Endothelial cell of umbilical vein (primary cell): ENCODE measurements at regions not wholly inside any gene's neighbourhood (a gene's known extent, or its start where the extent isn't known, plus 50 kb on each side); places are given as distances from the start of the nearest gene placed in this dataset.

Source experiments
- BruUV-seq: library from RNA; stranded (reverse); fragments of 400-500 nt; replicated peaks from 2 replicates; lab custom pipeline; 2021; lab: Mats Ljungman, UMichigan
- CTCF ChIA-PET: fragments of 300-600, 350-600 bp; sonication (Branson Sonifier 250); formaldehyde crosslinking; loops from one replicate; lab custom pipeline; 2021; ENCODE audit warnings: antibody characterized with exemption, inconsistent platforms; lab: Charles Lee
- POLR2A ChIA-PET: fragments of 300-600, 350-600 bp; sonication (Branson Sonifier 250); formaldehyde crosslinking; loops from one replicate; lab custom pipeline; 2021; ENCODE audit warnings: antibody characterized with exemption, inconsistent platforms; lab: Charles Lee
- DNase-seq: peaks from one replicate; pipeline ENCODE4 v3.0.0-alpha.2; 2011; ENCODE audit warnings: low read depth, low spot score
- FAIRE-seq: peaks from 2 replicates; lab custom pipeline; 2011; peaks lifted over from hg19 to GRCh38; lab: Jason Lieb, UNC
- H2AFZ ChIP-seq: 2 replicates; pipeline ENCODE4 v1.6.0; 2012; ENCODE audit warnings: low read depth, low read length, control low read depth, inconsistent platforms
- H3K27ac ChIP-seq: 2 replicates; pipeline ENCODE4 v1.5.1; 2011; ENCODE audit warnings: low read depth, mild to moderate bottlenecking, control low read depth, low read length, moderate library complexity; ENCODE audit not compliant: insufficient read depth
- H3K27me3 ChIP-seq, 2 experiments: 2 replicates each; pipeline versions ENCODE4 v1.6.0 to v1.6.1; 2011; ENCODE audit warnings: low read length in 2 of 2, mixed read lengths in 1 of 2; ENCODE audit not compliant: control insufficient read depth in 2 of 2, insufficient read depth in 2 of 2
- H3K36me3 ChIP-seq, 2 experiments: 2 replicates in 1 of 2; 3 replicates in 1 of 2; pipeline ENCODE4 v1.5.1; 2011; ENCODE audit warnings: low read length in 2 of 2, mild to moderate bottlenecking in 1 of 2, moderate library complexity in 1 of 2; ENCODE audit not compliant: control insufficient read depth in 2 of 2, insufficient read depth in 2 of 2; ENCODE audit errors: extremely low read depth in 1 of 2
- H3K4me1 ChIP-seq: 3 replicates; pipeline ENCODE4 v1.5.1; 2011; ENCODE audit warnings: mild to moderate bottlenecking, low read length; ENCODE audit not compliant: control insufficient read depth, insufficient read depth; ENCODE audit errors: extremely low read depth
- H3K4me2 ChIP-seq: 2 replicates; pipeline ENCODE4 v1.6.1; 2011; ENCODE audit warnings: low read length, control low read depth, mixed read lengths; ENCODE audit not compliant: insufficient read depth
- H3K4me3 ChIP-seq, 3 experiments: fragments of 200-600 bp in 1 of 3; sonication (generic), shearing (Covaris generic) in 1 of 3; replicated peaks in 1 of 3; 2 replicates each; pipeline ENCODE4 v1.5.1; 2011 to 2016; ENCODE audit warnings: control low read depth in 3 of 3, low read length in 3 of 3, mild to moderate bottlenecking in 2 of 3, inconsistent platforms in 1 of 3, low read depth in 1 of 3, moderate library complexity in 1 of 3; ENCODE audit not compliant: insufficient read depth in 1 of 3
- H3K79me2 ChIP-seq: 2 replicates; pipeline ENCODE4 v1.6.0; 2012; ENCODE audit warnings: low read length, inconsistent platforms; ENCODE audit not compliant: control insufficient read depth, insufficient read depth
- H3K9ac ChIP-seq: replicated peaks from 2 replicates; pipeline ENCODE3; 2011; ENCODE audit warnings: low read length, control low read depth; ENCODE audit not compliant: insufficient read depth; ENCODE audit errors: extremely low read depth
- H3K9me1 ChIP-seq: replicated peaks from 3 replicates; pipeline ENCODE4 v1.6.0; 2011; ENCODE audit warnings: mild to moderate bottlenecking, low read length; ENCODE audit not compliant: control insufficient read depth, insufficient read depth; ENCODE audit errors: extremely low read depth
- H3K9me3 ChIP-seq: replicated peaks from 2 replicates; pipeline ENCODE4 v1.5.1; 2012; ENCODE audit warnings: low read length, inconsistent platforms; ENCODE audit not compliant: control insufficient read depth, insufficient read depth
- H4K20me1 ChIP-seq: replicated peaks from 2 replicates; pipeline ENCODE3; 2011; ENCODE audit warnings: mild to moderate bottlenecking, low read length; ENCODE audit not compliant: control insufficient read depth, insufficient read depth; ENCODE audit errors: extremely low read depth
- EZH2 ChIP-seq: IDR thresholded peaks from 2 replicates; pipeline ENCODE4 v1.6.1; 2012; ENCODE audit warnings: borderline replicate concordance, low read depth, mild to moderate bottlenecking, moderate library complexity, low read length, inconsistent platforms; ENCODE audit not compliant: severe bottlenecking
- FOS ChIP-seq: IDR thresholded peaks from 2 replicates; pipeline ENCODE4 v1.6.1; 2011; ENCODE audit warnings: mild to moderate bottlenecking, low read length, moderate library complexity, borderline replicate concordance; ENCODE audit not compliant: insufficient read depth
- GATA2 ChIP-seq: IDR thresholded peaks from 2 replicates; pipeline ENCODE4 v1.7.0; 2011; ENCODE audit warnings: low read depth, mild to moderate bottlenecking, moderate library complexity, mixed read lengths, low read length; ENCODE audit not compliant: insufficient read length, insufficient read depth
- MAX ChIP-seq: IDR thresholded peaks from 2 replicates; pipeline ENCODE4 v1.6.1; 2011; ENCODE audit not compliant: insufficient read depth, insufficient read length
- MYC ChIP-seq: IDR thresholded peaks from one replicate; pipeline ENCODE4 v1.6.1; 2011; ENCODE audit warnings: mild to moderate bottlenecking, low read depth, low read length
- POLR2AphosphoS5 ChIP-seq: IDR thresholded peaks from 2 replicates; pipeline ENCODE4 v1.6.1; 2012; ENCODE audit warnings: low read depth, mild to moderate bottlenecking, control low read depth, low read length, moderate library complexity; ENCODE audit not compliant: insufficient read depth
- dilution Hi-C: fragments of 300-500 bp; cut with MboI; formaldehyde crosslinking; loops from one replicate; pipeline ENCODE4 v1.15.0; 2019; ENCODE audit warnings: low sequenced_read_pairs; ENCODE audit not compliant: extremely low pct_ligation_motif_present
- intact Hi-C: fragments of 100-400 bp; cut with micrococcal nuclease; formaldehyde crosslinking; loops from one replicate; pipeline ENCODE4 v1.10.0; 2022
- TF ChIP-seq, protein P1 (sequence below), 2 donors: IDR thresholded peaks; 1 replicate in 1 of 2; 2 replicates in 1 of 2; pipeline ENCODE4 v1.5.1; 2011; ENCODE audit warnings: low read length in 2 of 2, mild to moderate bottlenecking in 2 of 2, moderate library complexity in 2 of 2, control low read depth in 1 of 2, inconsistent platforms in 1 of 2, low read depth in 1 of 2; ENCODE audit not compliant: insufficient read depth in 1 of 2; ENCODE audit errors: extremely low read depth in 1 of 2

GRCh38 chr7:57774300-57774699, 324.3 kb downstream of the ZNF716 start:
- Histone ChIP-seq H4K20me1 (no peaks in the 10 kb centered on the region), H3K9ac (no peak overlapping the region), H3K36me3 (no peaks in the 10 kb centered on the region), H3K9me3 (peaks cover 2% of the 10 kb centered on the region), H3K4me1 (no peaks in the 10 kb centered on the region), H3K79me2 (no peaks in the 10 kb centered on the region), H3K27ac (no peak overlapping the region), H3K4me2 (no peak overlapping the region), H3K27me3 (no peaks in the 10 kb centered on the region), H3K4me3 (no peak overlapping the region), H2AFZ (no peak overlapping the region), H3K9me1 (no peaks in the 10 kb centered on the region)
- no TSS peak for BruUV-seq
- FAIRE-seq (no peak), DNase-seq (no peak)
- POLR2A ChIA-PET = no interaction called here
- dilution Hi-C loops = no loop called here
- intact Hi-C loops = no loop called here
- CTCF ChIA-PET = no interaction called here
- TF ChIP-seq MAX (no peak), MYC (no peak), POLR2AphosphoS5 (no peak), EZH2 (no peak), GATA2 (no peak), FOS (no peak)
- TF ChIP-seq, protein P1, sequence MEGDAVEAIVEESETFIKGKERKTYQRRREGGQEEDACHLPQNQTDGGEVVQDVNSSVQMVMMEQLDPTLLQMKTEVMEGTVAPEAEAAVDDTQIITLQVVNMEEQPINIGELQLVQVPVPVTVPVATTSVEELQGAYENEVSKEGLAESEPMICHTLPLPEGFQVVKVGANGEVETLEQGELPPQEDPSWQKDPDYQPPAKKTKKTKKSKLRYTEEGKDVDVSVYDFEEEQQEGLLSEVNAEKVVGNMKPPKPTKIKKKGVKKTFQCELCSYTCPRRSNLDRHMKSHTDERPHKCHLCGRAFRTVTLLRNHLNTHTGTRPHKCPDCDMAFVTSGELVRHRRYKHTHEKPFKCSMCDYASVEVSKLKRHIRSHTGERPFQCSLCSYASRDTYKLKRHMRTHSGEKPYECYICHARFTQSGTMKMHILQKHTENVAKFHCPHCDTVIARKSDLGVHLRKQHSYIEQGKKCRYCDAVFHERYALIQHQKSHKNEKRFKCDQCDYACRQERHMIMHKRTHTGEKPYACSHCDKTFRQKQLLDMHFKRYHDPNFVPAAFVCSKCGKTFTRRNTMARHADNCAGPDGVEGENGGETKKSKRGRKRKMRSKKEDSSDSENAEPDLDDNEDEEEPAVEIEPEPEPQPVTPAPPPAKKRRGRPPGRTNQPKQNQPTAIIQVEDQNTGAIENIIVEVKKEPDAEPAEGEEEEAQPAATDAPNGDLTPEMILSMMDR (IDR thresholded peaks at IDR 0.05; ENCODE audit: extremely low read depth in 1 of 2, insufficient read depth in 1 of 2, low read depth in 1 of 2, low read length in 2 of 2) = no peak
